H1 (cell line): ENCODE measurements at regions not wholly inside any gene's neighbourhood (a gene's known extent, or its start where the extent isn't known, plus 50 kb on each side); places are given as distances from the start of the nearest gene placed in this dataset.

ENCODE experiments used
- GABPA ChIP-seq: IDR thresholded peaks from 2 replicates; pipeline ENCODE4 v1.6.1; 2011; ENCODE audit warnings: mild to moderate bottlenecking, low read length, moderate library complexity, borderline replicate concordance; ENCODE audit not compliant: insufficient read depth
- TF ChIP-seq, protein P1 (sequence below): fragments of 300-600 bp; sonication (generic); IDR thresholded peaks from 2 replicates; pipeline ENCODE4 v1.7.1; 2012; ENCODE audit warnings: low read length, moderate library complexity, mild to moderate bottlenecking, inconsistent platforms; ENCODE audit not compliant: insufficient replicate concordance

- TF ChIP-seq, protein P1, sequence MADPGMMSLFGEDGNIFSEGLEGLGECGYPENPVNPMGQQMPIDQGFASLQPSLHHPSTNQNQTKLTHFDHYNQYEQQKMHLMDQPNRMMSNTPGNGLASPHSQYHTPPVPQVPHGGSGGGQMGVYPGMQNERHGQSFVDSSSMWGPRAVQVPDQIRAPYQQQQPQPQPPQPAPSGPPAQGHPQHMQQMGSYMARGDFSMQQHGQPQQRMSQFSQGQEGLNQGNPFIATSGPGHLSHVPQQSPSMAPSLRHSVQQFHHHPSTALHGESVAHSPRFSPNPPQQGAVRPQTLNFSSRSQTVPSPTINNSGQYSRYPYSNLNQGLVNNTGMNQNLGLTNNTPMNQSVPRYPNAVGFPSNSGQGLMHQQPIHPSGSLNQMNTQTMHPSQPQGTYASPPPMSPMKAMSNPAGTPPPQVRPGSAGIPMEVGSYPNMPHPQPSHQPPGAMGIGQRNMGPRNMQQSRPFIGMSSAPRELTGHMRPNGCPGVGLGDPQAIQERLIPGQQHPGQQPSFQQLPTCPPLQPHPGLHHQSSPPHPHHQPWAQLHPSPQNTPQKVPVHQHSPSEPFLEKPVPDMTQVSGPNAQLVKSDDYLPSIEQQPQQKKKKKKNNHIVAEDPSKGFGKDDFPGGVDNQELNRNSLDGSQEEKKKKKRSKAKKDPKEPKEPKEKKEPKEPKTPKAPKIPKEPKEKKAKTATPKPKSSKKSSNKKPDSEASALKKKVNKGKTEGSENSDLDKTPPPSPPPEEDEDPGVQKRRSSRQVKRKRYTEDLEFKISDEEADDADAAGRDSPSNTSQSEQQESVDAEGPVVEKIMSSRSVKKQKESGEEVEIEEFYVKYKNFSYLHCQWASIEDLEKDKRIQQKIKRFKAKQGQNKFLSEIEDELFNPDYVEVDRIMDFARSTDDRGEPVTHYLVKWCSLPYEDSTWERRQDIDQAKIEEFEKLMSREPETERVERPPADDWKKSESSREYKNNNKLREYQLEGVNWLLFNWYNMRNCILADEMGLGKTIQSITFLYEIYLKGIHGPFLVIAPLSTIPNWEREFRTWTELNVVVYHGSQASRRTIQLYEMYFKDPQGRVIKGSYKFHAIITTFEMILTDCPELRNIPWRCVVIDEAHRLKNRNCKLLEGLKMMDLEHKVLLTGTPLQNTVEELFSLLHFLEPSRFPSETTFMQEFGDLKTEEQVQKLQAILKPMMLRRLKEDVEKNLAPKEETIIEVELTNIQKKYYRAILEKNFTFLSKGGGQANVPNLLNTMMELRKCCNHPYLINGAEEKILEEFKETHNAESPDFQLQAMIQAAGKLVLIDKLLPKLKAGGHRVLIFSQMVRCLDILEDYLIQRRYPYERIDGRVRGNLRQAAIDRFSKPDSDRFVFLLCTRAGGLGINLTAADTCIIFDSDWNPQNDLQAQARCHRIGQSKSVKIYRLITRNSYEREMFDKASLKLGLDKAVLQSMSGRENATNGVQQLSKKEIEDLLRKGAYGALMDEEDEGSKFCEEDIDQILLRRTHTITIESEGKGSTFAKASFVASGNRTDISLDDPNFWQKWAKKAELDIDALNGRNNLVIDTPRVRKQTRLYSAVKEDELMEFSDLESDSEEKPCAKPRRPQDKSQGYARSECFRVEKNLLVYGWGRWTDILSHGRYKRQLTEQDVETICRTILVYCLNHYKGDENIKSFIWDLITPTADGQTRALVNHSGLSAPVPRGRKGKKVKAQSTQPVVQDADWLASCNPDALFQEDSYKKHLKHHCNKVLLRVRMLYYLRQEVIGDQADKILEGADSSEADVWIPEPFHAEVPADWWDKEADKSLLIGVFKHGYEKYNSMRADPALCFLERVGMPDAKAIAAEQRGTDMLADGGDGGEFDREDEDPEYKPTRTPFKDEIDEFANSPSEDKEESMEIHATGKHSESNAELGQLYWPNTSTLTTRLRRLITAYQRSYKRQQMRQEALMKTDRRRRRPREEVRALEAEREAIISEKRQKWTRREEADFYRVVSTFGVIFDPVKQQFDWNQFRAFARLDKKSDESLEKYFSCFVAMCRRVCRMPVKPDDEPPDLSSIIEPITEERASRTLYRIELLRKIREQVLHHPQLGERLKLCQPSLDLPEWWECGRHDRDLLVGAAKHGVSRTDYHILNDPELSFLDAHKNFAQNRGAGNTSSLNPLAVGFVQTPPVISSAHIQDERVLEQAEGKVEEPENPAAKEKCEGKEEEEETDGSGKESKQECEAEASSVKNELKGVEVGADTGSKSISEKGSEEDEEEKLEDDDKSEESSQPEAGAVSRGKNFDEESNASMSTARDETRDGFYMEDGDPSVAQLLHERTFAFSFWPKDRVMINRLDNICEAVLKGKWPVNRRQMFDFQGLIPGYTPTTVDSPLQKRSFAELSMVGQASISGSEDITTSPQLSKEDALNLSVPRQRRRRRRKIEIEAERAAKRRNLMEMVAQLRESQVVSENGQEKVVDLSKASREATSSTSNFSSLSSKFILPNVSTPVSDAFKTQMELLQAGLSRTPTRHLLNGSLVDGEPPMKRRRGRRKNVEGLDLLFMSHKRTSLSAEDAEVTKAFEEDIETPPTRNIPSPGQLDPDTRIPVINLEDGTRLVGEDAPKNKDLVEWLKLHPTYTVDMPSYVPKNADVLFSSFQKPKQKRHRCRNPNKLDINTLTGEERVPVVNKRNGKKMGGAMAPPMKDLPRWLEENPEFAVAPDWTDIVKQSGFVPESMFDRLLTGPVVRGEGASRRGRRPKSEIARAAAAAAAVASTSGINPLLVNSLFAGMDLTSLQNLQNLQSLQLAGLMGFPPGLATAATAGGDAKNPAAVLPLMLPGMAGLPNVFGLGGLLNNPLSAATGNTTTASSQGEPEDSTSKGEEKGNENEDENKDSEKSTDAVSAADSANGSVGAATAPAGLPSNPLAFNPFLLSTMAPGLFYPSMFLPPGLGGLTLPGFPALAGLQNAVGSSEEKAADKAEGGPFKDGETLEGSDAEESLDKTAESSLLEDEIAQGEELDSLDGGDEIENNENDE: peak; percentile 17
- TF ChIP-seq GABPA: no peak
Measured at GRCh38 chr9:119773823-119774222, 404.6 kb upstream of the BRINP1 start (continued).
